Nephron (organoid): ENCODE measurements at regions not wholly inside any gene's neighbourhood (a gene's known extent, or its start where the extent isn't known, plus 50 kb on each side); places are given as distances from the start of the nearest gene placed in this dataset.

Source experiments
- H3K27ac Mint-ChIP-seq, 3 experiments: 2 replicates each; pipeline ENCODE4 v1.8.0; 2020; ENCODE audit warnings: mixed read lengths in 3 of 3, mild to moderate bottlenecking in 2 of 3, moderate library complexity in 1 of 3
- H3K27me3 Mint-ChIP-seq: 2 replicates; pipeline ENCODE4 v1.8.0; 2021; ENCODE audit warnings: low read depth, mild to moderate bottlenecking, moderate library complexity, mixed read lengths
- H3K36me3 Mint-ChIP-seq: 2 replicates; pipeline ENCODE4 v1.8.0; 2020; ENCODE audit warnings: low read depth, mixed read lengths
- H3K4me1 Mint-ChIP-seq: 2 replicates; pipeline ENCODE4 v1.8.0; 2020; ENCODE audit warnings: mixed read lengths
- H3K4me3 Mint-ChIP-seq, 3 experiments: 2 replicates each; pipeline ENCODE4 v1.8.0; 2020; ENCODE audit warnings: mild to moderate bottlenecking in 3 of 3, mixed read lengths in 3 of 3, moderate library complexity in 2 of 3
- H3K9me3 Mint-ChIP-seq: 2 replicates; pipeline ENCODE4 v1.8.0; 2020; ENCODE audit warnings: mixed read lengths
- CTCF ChIP-seq, 3 experiments: fragments of 200-600 bp; sonication (generic); IDR thresholded peaks; one replicate each; pipeline ENCODE4 v1.5.0; 2021; ENCODE audit warnings: antibody characterized with exemption in 3 of 3; ENCODE audit not compliant: unreplicated experiment in 3 of 3

- TF ChIP-seq CTCF (IDR thresholded peaks at IDR 0.05; ENCODE audit: unreplicated experiment in 3 of 3): no peak
- H3K27ac Mint-ChIP-seq: no peak overlapping the region
- peaks cover 59% of the 10 kb centered on the region for H3K36me3 Mint-ChIP-seq
- H3K9me3 Mint-ChIP-seq: no peaks in the 10 kb centered on the region
- H3K4me1 Mint-ChIP-seq: peaks cover 9% of the 10 kb centered on the region
- H3K27me3 Mint-ChIP-seq: no peaks in the 10 kb centered on the region
- no peak overlapping the region for H3K4me3 Mint-ChIP-seq
These were observed 54.2 kb upstream of the NAA20 start for GRCh38 chr20:19962958-19963357.

GRCh38 chr20:19964289-19965265 is 52.6 kb upstream of the NAA20 start:
- TF ChIP-seq CTCF (IDR thresholded peaks at IDR 0.05; ENCODE audit: unreplicated experiment in 3 of 3): no peak
- peak overlapping the region; percentile 83 to 94 (median 88) for H3K27ac Mint-ChIP-seq
- H3K27me3 Mint-ChIP-seq: no peaks in the 10 kb centered on the region
- peaks cover 58% of the 10 kb centered on the region for H3K36me3 Mint-ChIP-seq
- H3K9me3 Mint-ChIP-seq: no peaks in the 10 kb centered on the region
- peaks cover 9% of the 10 kb centered on the region for H3K4me1 Mint-ChIP-seq
- H3K4me3 Mint-ChIP-seq: no peak overlapping the region

GRCh38 chr20:19966840-19967239 is 50.3 kb upstream of the NAA20 start:
- Mint-ChIP-seq H3K27me3 (no peaks in the 10 kb centered on the region), H3K4me3 (no peak overlapping the region), H3K36me3 (peaks cover 58% of the 10 kb centered on the region), H3K9me3 (no peaks in the 10 kb centered on the region), H3K27ac (no peak overlapping the region), H3K4me1 (peaks cover 9% of the 10 kb centered on the region)
- no peak for TF ChIP-seq CTCF (IDR thresholded peaks at IDR 0.05; ENCODE audit: unreplicated experiment in 3 of 3)
